ENCODE measurements at regions not wholly inside any gene's neighbourhood (a gene's known extent, or its start where the extent isn't known, plus 50 kb on each side); places are given as distances from the start of the nearest gene placed in this dataset.

GRCh38 chr18:39347701-39348100 lies 1782.1 kb upstream of the CELF4 start:
- TF ChIP-seq CTCF (conservative IDR thresholded peaks at IDR 0.05; ENCODE audit: low read length) (no peak), EZH2phosphoT487 (IDR thresholded peaks at IDR 0.05; ENCODE audit: borderline replicate concordance, low read depth, low read length) (no peak)
